ENCODE measurements at regions not wholly inside any gene's neighbourhood (a gene's known extent, or its start where the extent isn't known, plus 50 kb on each side); places are given as distances from the start of the nearest gene placed in this dataset.

DNA sequence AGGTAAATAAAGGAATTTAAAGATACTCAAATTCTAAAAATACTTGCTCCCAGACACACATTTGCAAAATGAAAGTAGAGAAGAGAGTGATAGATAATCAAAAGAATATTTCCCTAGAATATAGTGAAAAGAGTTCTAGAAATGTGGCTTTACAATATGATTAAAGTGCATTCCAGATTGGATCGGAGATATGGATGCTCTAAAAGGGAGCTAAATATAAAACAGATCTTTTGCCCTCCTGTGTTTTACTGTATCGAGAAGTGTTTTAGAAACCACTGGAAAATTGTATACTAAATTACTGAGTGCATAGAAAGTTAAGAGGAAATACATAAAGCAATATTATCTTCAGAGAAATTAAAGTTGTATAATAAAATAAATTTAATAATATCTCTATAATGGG is 1392.0 kb downstream of the TECRL start (continued):
- no peak for TF ChIP-seq KLF15 (CRISPR knock-in tag; IDR thresholded peaks at IDR 0.05; ENCODE audit: borderline replicate concordance)
- TF ChIP-seq ZNF788 (CRISPR knock-in tag; IDR thresholded peaks at IDR 0.05; ENCODE audit: borderline replicate concordance): no peak
- no peak for TF ChIP-seq PAF1 (CRISPR knock-in tag; IDR thresholded peaks at IDR 0.05)
- TF ChIP-seq NCOA2 (CRISPR knock-in tag; IDR thresholded peaks at IDR 0.05): no peak
- TF ChIP-seq SCMH1 (CRISPR knock-in tag; IDR thresholded peaks at IDR 0.05; ENCODE audit: borderline replicate concordance): no peak

- DNase-seq (ENCODE audit: low spot score) (no peak), ATAC-seq (no peak), FAIRE-seq (no peak)
- Histone ChIP-seq H3K4me2 (ENCODE audit: low read depth, low read length) (no peak overlapping the region), H3K9ac (ENCODE audit: insufficient read depth, low read depth, low read length) (no peak overlapping the region), H3K4me3 (replicated peaks in 1 of 3; ENCODE audit: insufficient read depth in 1 of 3, low read depth in 2 of 3, low read length in 3 of 3) (no peak overlapping the region), H3K79me2 (ENCODE audit: insufficient read depth, low read length) (no peaks in the 10 kb centered on the region), H3K36me3 (replicated peaks in 1 of 2; ENCODE audit: control insufficient read depth in 1 of 2, insufficient read depth in 2 of 2, low read length in 2 of 2) (no peaks in the 10 kb centered on the region), H3K9me3 (ENCODE audit: low read length) (no peaks in the 10 kb centered on the region), H3K4me1 (ENCODE audit: insufficient read depth, low read length) (no peaks in the 10 kb centered on the region), H4K20me1 (ENCODE audit: insufficient read depth, low read length) (no peaks in the 10 kb centered on the region), H3K27ac (ENCODE audit: extremely low read length, insufficient read depth, low read length) (no peak overlapping the region), H3K27me3 (ENCODE audit: control insufficient read depth in 1 of 2, insufficient read depth in 2 of 2, low read length in 2 of 2) (no peaks in the 10 kb centered on the region), H2AFZ (ENCODE audit: low read length) (no peak overlapping the region)
- WGBS (ENCODE audit: low lambda C conversion rate): 0% methylated on average over 1 of the region's 1 CpG
- ChIA-PET CTCF (ENCODE audit: low intra/inter-chr PET ratio, low total read pairs) (no interaction called here), POLR2A (no interaction called here)
- intact Hi-C loops (cut with micrococcal nuclease; ENCODE audit: unreplicated experiment): no loop called here
- in situ Hi-C loops (cut with HindIII; ENCODE audit: extremely low pct_ligation_motif_present, low pct_unique_long_range_greater_than_20kb): no loop called here
- no TSS peak for BruUV-seq (replicated peaks)
- TF ChIP-seq ZBTB34 (CRISPR knock-in tag; IDR thresholded peaks at IDR 0.05) (no peak), ZXDC (CRISPR knock-in tag; IDR thresholded peaks at IDR 0.05) (no peak), IKZF1 (IDR thresholded peaks at IDR 0.05) (no peak), MATR3 (CRISPR knock-in tag; IDR thresholded peaks at IDR 0.05) (no peak), NFE2 (CRISPR knock-in tag; IDR thresholded peaks at IDR 0.05) (no peak), GMEB1 (CRISPR knock-in tag; IDR thresholded peaks at IDR 0.05; ENCODE audit: borderline replicate concordance) (no peak), IRF1 (CRISPR knock-in tag; IDR thresholded peaks at IDR 0.05; ENCODE audit: low read depth) (no peak)
- TF ChIP-seq, protein P1, sequence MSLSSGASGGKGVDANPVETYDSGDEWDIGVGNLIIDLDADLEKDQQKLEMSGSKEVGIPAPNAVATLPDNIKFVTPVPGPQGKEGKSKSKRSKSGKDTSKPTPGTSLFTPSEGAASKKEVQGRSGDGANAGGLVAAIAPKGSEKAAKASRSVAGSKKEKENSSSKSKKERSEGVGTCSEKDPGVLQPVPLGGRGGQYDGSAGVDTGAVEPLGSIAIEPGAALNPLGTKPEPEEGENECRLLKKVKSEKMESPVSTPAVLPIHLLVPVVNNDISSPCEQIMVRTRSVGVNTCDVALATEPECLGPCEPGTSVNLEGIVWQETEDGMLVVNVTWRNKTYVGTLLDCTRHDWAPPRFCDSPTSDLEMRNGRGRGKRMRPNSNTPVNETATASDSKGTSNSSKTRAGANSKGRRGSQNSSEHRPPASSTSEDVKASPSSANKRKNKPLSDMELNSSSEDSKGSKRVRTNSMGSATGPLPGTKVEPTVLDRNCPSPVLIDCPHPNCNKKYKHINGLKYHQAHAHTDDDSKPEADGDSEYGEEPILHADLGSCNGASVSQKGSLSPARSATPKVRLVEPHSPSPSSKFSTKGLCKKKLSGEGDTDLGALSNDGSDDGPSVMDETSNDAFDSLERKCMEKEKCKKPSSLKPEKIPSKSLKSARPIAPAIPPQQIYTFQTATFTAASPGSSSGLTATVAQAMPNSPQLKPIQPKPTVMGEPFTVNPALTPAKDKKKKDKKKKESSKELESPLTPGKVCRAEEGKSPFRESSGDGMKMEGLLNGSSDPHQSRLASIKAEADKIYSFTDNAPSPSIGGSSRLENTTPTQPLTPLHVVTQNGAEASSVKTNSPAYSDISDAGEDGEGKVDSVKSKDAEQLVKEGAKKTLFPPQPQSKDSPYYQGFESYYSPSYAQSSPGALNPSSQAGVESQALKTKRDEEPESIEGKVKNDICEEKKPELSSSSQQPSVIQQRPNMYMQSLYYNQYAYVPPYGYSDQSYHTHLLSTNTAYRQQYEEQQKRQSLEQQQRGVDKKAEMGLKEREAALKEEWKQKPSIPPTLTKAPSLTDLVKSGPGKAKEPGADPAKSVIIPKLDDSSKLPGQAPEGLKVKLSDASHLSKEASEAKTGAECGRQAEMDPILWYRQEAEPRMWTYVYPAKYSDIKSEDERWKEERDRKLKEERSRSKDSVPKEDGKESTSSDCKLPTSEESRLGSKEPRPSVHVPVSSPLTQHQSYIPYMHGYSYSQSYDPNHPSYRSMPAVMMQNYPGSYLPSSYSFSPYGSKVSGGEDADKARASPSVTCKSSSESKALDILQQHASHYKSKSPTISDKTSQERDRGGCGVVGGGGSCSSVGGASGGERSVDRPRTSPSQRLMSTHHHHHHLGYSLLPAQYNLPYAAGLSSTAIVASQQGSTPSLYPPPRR (CRISPR knock-in tag; IDR thresholded peaks at IDR 0.05; ENCODE audit: borderline replicate concordance): no peak
Observed at GRCh38 chr4:62970846-62971245, 1438.4 kb downstream of the TECRL start.

All from HepG2 (cell line).